Lower leg skin (tissue), 4 donors: ENCODE measurements at regions not wholly inside any gene's neighbourhood (a gene's known extent, or its start where the extent isn't known, plus 50 kb on each side); places are given as distances from the start of the nearest gene placed in this dataset.

Experiments used
- DNase-seq, 2 donors: peaks; one replicate each; pipeline ENCODE4 v3.0.0-alpha.2; 2019; ENCODE audit warnings: low spot score in 2 of 2
- H3K4me3 ChIP-seq: fragments of 200-600 bp; sonication (generic); 2 replicates; pipeline ENCODE4 v1.5.1; 2017; ENCODE audit warnings: mild to moderate bottlenecking, low read depth; ENCODE audit not compliant: poor library complexity, severe bottlenecking
- CTCF ChIP-seq, 3 donors: fragments of 450-650 bp; IDR thresholded peaks; one replicate each; pipeline ENCODE4 v1.5.1; 2016; ENCODE audit warnings: antibody characterized with exemption in 3 of 3, mild to moderate bottlenecking in 3 of 3, moderate library complexity in 2 of 3
- POLR2A ChIP-seq, 2 donors: fragments of 450-650 bp; IDR thresholded peaks; one replicate each; pipeline ENCODE4 v1.6.1; 2016 to 2017; ENCODE audit warnings: antibody characterized with exemption in 2 of 2, mild to moderate bottlenecking in 1 of 2, moderate library complexity in 1 of 2
- WGBS, 2 donors: methylation state at CpG; one replicate each; pipeline ENCODE4 v1.1.5; 2018; 5-methylcytosine and 5-hydroxymethylcytosine counted together
- intact Hi-C: fragments of 100-400 bp; cut with DNase I; formaldehyde crosslinking; loops from one replicate; pipeline ENCODE4 v1.15.0; 2023; ENCODE audit warnings: low total_unique reads

GRCh38 chr5:148759101-148759500, 67.3 kb upstream of the ADRB2 start:
- WGBS, 2 donors: 52 to 74% methylated on average over 3 of the region's 3 CpGs

GRCh38 chr5:148760945-148761638, 65.3 kb upstream of the ADRB2 start:
- no peak overlapping the region for H3K4me3 ChIP-seq
- TF ChIP-seq CTCF (IDR thresholded peaks at IDR 0.05) (no peak), POLR2A (IDR thresholded peaks at IDR 0.05) (no peak)
- DNase-seq: no peak
- intact Hi-C loops: no loop called here
- 16 to 35% methylated on average over 2 of the region's 2 CpGs for WGBS, 2 donors

More at GRCh38 chr5:148759101-148759500, 67.3 kb upstream of the ADRB2 start:
- intact Hi-C loops: loop anchor here (10.0 kb wide), 1 partner anchor 136 kb away; no protein-coding TSS in a partner anchor
- TF ChIP-seq POLR2A (IDR thresholded peaks at IDR 0.05) (no peak), CTCF (IDR thresholded peaks at IDR 0.05) (no peak)
- no peak overlapping the region for H3K4me3 ChIP-seq
- DNase-seq: no peak

GRCh38 chr5:148763996-148764395, 62.4 kb upstream of the ADRB2 start:
- TF ChIP-seq POLR2A (IDR thresholded peaks at IDR 0.05) (no peak), CTCF (IDR thresholded peaks at IDR 0.05) (no peak)
- no peak overlapping the region for H3K4me3 ChIP-seq
- intact Hi-C loops: no loop called here
- WGBS, 2 donors: 78 to 89% methylated on average over 1 of the region's 1 CpG
- no peak for DNase-seq

- no peak overlapping the region for H3K4me3 ChIP-seq
- WGBS, 2 donors: 4 to 55% methylated on average over 1 of the region's 1 CpG
- intact Hi-C loops: no loop called here
- no peak for DNase-seq
- TF ChIP-seq POLR2A (IDR thresholded peaks at IDR 0.05) (no peak), CTCF (IDR thresholded peaks at IDR 0.05) (no peak)
Measured at GRCh38 chr5:148765061-148765460, 61.4 kb upstream of the ADRB2 start.

- DNase-seq: no peak
- no peak overlapping the region for H3K4me3 ChIP-seq
- WGBS, 2 donors: 71 to 80% methylated on average over 5 of the region's 5 CpGs
- intact Hi-C loops: no loop called here
- TF ChIP-seq POLR2A (IDR thresholded peaks at IDR 0.05): no peak
- no peak for TF ChIP-seq CTCF (IDR thresholded peaks at IDR 0.05)
Measured at GRCh38 chr5:148768806-148769415, 57.5 kb upstream of the ADRB2 start.
